ENCODE measurements at regions not wholly inside any gene's neighbourhood (a gene's known extent, or its start where the extent isn't known, plus 50 kb on each side); places are given as distances from the start of the nearest gene placed in this dataset.
A peak's percentile ranks its signal among the peaks of the same experiment; 100 is the strongest.
"Not testable (repeated sequence)": the region's sequence is repeated elsewhere in the genome, so short reads cannot be mapped to it uniquely, and the experiment has no call there.

- DNase-seq = peak; percentile 73
These were observed 166.9 kb upstream of the KLF7 start for GRCh38 chr2:207332480-207333212.

- DNase-seq = no peak
These were observed 168.0 kb upstream of the KLF7 start for GRCh38 chr2:207333599-207334300.

- DNase-seq = peak; percentile 49
These were observed 168.5 kb upstream of the KLF7 start for GRCh38 chr2:207334301-207334623.

GRCh38 chr2:207334624-207335371 is 169.1 kb upstream of the KLF7 start:
- DNase-seq = peak; percentile 58

GRCh38 chr2:207337234-207338219 is 171.8 kb upstream of the KLF7 start:
- DNase-seq = peak; percentile 64

DNA sequence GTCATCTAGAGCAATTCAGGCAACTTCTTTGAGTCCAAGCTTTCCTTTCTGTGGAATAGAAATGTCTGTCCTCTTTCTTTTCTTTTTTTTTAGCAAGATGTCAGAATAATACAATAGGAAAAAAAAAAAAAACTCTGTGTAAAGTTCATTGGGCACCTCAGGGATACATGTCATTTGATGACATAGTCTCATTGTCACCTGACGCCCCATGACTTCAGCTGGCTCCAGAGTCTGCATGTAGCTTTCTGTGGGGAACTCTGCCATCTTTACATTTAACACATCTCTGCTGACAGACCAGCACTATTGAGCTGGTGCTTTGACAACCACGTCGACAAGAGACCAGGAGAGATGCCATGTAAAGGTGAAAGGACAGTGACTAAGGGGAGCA is 172.5 kb upstream of the KLF7 start:
- no peak for DNase-seq

DNA sequence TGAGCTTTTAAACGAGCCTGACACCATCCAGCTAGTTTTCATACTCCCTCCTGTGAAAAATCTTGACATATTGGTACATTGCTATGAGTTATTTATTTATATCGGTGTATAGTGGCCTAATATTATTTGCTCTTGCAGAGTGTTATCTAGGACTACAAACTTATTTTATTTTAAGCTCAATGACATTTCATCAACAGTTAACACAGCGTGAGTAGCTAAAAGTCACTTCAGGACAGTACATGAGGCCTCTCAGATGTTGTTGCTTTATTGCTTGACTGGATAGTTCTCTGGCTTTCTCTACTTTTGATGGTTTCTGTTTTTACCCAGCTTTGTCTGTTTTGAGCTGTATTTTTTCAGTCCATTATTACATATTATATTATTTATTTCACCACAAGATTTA is 172.9 kb upstream of the KLF7 start:
- DNase-seq = no peak

- no peak for DNase-seq
These were observed 175.5 kb upstream of the KLF7 start for GRCh38 chr2:207341112-207341750.

DNA sequence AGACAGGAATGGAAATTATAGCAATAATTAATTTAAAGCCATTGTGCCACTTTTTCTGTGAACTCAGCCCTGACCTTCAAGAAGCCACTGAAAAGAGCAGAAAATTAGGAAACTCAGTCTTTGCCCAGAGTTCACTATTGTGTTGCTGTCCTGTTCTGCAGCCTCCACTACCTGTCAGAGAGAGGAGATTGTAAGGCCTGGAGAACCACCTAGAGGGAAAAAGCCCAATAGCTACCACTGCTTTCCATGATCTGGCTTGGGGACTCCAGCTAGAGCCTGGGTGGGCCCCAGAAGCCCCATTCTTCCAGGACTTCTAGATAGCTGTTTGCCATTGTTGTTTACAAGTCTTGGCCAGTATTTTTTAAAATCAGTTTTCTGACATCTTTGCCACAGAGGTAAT is 176.1 kb upstream of the KLF7 start:
- DNase-seq = no peak

- not testable (repeated sequence) for DNase-seq
These were observed 179.0 kb upstream of the KLF7 start for GRCh38 chr2:207344596-207345394.

- DNase-seq = no peak
These were observed 178.6 kb upstream of the CREB1 start for GRCh38 chr2:207351171-207351570.

- DNase-seq = no peak
These were observed 176.6 kb upstream of the CREB1 start for GRCh38 chr2:207352978-207353671.

DNA sequence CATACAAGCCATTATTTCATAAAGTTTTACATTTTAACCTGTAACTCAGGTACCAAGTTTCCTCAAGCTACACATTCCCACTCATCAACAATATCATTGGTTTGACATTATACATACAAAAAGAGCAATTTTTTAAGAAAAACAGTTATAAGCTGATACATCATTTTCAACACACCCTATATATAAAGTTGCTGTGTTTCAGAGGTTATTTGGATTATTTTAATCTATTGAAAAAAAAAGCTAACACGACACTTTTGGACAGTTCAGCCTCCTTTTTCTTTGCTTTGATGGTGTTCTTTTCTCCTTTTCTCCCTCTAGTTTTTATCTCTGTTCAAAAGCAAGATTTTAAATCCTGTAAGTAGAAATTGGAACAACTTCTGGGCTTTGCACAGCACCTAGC is 175.9 kb upstream of the CREB1 start:
- DNase-seq = no peak

DNA sequence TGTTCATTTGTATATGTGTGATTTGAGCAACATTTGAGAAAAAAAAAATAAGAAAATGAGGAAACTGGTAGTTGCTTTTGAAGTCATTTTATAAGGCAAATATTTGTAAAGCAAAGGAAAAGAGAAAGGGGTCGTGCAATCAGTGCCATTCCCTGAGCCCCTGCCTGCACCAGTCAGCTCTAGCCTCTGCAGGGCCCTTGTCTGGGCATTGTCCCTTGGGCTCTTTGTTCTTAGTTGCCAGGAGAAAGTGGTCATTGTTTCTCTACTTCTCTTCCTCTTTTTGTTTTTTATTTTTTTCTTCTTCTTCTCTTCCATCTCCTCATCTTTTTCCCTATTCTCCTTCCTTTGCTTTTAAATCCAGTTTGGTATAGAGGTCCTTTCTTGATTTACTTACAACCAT is 175.3 kb upstream of the CREB1 start:
- no peak for DNase-seq

DNA sequence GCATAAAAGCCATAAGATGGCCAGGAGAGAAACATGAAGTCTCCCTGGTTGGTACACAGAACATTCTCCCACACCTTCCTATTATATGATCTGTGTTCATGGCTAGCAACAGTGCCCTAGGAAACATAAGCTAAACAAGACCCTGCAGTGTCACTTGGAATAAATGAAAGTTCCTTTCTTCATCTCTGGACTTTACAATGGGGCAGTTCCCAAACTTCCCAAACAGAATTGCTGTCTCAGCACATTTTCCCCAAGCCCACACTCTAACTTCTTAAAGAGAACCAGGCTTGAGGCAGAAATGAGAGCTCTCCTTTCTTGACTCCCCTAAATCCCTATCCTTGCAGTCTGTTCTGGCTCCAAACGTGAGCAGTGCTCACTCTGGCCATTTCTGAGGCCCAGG is 173.2 kb upstream of the CREB1 start:
- DNase-seq = no peak

- DNase-seq = no peak
These were observed 172.5 kb upstream of the CREB1 start for GRCh38 chr2:207357216-207357615.

- DNase-seq = no peak
These were observed 167.0 kb upstream of the CREB1 start for GRCh38 chr2:207362716-207363115.

GRCh38 chr2:207363761-207364290 is 165.9 kb upstream of the CREB1 start:
- DNase-seq = no peak

DNA sequence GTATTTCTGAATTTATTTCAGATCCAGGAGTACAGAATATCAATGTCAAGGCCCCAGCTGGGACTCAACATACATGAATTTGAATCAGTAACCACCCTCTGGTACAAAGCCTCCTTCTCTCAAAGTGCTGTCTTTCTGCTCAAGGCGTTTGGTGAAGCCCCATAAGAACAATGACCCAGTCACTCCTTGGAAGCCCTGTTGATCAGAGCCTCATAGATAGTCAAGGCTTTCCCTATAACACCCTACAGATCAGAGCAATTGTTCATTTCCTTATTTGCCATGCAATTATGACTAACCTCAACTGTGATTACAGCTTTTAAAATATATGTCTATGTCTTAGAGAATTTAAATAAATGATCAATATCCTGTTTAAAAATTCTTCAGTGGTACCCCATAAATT is 159.1 kb upstream of the CREB1 start:
- DNase-seq = no peak

GRCh38 chr2:207371877-207372276 is 157.9 kb upstream of the CREB1 start:
- DNase-seq = no peak

DNA sequence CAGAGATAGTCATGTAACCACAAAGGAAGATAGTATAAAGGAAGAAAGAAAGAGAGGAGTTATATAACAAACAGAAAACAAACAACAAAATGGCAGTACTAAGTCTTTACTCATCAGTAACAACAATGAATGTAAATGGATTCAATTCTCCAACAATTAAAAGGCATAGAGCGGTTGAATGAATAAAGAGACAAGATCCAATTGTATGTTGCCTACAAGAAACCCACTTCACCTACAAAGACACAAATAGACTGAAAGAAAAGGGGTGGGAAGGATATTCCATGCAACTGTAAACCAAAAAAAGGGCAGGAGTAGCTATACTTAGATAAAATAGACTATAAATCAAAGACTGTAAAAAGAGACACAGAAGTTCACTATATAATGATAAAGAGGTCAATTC is 157.3 kb upstream of the CREB1 start:
- no peak for DNase-seq
